NCI-H748 (cell line): ENCODE measurements at regions not wholly inside any gene's neighbourhood (a gene's known extent, or its start where the extent isn't known, plus 50 kb on each side); places are given as distances from the start of the nearest gene placed in this dataset.
"Not testable (repeated sequence)": the region's sequence is repeated elsewhere in the genome, so short reads cannot be mapped to it uniquely, and the experiment has no call there.

ENCODE experiments used
- DNase-seq: peaks from one replicate; lab custom pipeline; 2025; ENCODE audit not compliant: unreplicated experiment; lab: John Stamatoyannopoulos, UW

DNA sequence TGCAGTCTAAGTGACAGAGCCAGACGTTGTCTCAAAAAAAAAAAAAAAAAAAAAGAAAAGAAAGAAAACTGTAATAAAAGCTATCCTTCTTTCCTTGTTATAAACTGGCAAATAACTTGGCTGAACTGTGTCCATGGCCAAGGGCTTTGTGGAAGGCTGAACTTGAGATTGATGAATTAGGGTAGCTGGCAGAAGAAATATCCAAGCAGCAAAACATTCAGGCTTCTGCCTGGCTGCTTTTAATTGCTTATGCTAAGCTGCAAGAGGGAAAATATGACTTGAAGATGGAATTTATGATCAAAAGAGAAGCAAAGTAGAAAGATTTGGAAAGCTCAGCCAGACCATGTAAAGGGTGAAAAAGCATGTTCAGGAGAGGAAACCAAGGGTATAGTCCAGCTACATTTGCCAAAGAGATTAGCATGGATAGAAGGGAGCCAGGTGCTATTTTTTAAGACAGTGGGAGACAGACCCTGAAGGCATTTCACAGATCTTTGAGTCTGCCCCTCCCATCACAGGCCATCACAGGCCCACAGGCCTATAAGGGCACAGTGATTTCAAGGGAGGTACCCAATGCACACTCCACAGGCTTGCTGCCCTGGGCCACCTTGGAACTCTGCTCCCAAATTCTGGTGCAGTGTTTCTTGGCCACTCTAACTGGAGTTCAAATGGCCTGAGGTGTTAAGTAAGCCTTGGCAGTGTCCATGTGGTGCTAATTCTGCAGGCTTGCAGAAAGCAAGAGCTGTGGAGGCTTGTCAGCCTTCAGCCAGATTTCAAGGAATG lies 226.0 kb downstream of the AEBP2 start:
- DNase-seq, result no peak

DNA sequence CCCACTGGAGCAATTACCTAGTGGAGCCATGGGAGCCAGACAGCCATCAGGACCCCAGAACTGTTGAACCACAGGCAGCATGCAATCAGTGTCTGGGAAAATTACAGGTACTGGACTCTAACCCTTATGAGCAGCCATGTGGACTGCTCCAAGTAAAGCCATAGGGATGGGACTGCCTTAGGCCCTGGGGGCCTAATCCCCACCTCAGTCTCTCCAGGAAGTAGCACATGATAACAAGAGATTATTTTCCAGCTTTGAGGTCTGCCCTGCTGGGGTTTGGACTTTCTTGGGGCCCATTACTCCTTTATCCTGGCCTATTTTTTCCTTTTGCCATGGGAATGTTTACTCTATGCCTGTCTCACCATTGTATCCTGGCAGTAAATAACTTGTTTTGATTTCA lies 226.8 kb downstream of the AEBP2 start:
- no peak for DNase-seq

DNA sequence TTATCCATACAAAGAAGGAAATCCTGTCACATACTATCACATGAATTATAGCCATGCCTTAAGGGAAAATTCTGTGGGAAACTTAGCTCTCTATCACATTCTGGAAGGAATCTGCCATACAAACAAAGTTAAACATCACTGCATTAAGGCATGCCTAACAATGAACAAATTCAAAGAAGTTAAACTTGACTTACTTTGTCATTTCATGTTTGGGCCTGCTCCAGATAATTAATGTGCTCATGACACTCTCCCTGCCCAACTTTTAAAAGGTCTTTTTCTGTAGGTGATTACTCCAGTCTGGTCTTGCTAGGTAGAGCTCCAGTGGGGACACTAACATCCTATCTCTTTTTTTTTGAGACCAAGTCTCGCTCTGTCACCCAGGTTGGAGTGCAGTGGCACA lies 230.5 kb downstream of the AEBP2 start:
- no peak for DNase-seq

DNA sequence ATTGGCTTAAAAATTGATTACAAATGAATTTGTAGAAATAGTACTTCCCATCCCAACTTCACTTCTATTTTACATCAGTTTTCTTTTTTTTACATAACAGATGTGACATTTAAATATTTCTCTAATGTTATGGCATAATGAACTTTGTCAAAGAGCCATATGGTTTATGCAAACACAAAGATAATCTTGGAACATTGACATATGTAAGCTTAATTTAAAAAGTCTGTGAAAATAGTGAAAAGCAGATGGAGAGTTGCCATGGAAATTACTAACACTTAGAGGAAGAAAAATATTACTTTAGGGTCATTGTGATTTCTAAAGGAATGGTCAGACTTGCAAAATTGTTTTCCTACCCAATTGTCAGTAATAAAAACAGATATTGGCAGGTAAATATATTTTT lies 232.4 kb downstream of the AEBP2 start:
- DNase-seq, result no peak

DNA sequence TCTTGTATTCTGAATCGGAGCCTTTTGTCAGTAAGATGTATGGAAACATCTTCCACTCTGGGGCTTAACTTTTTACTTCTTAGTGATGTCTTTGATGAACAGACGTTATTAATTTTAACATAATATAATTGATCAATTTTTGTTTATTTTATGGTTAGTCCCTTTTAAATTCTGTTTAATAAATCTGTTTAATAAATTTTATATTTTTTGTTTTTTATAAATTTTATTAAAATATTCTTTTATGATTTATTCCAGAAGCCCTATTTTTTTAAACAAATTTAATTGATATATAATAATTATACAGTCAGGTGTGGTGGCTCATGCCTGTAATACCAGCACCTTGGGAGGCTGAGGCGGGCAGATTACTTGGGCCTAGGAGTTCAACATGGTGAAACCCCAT lies 235.1 kb downstream of the AEBP2 start:
- DNase-seq, result no peak

DNA sequence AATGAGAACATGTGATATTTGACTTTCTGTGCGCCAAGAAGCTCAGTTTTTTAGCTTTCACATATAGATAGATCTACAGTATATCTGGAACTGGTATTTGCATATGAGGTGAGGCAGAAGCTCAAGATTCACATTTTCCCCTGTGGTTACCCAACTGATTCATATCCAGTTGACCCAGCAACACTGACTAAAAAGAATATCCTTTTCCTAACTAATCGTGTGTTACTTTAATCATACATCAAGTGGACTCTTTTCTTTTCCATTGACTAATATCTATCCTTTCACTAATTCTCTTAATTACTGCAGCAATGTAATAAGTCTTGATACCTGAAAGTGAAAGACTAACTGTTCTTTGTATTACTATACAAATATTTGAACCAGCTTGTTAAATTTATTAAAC lies 236.1 kb downstream of the AEBP2 start:
- DNase-seq, result no peak

DNA sequence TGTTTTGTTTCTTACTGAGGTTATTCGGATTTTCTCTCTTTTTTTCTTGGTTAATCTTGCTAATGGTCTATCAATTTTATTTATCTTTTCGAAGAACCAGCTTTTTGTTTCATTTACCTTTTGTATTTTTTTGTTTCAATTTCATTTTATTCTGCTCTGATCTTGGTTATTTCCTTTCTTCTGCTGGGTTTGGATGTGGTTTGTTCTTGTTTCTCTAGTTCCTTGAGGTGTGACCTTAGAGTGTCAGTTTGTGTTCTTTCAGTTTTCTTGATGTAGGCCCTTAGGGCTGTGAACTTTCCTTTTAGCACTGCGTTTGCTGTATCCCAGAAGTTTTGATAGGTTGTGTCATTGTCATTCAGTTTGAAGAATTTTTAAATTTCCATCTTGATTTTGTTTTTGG lies 239.2 kb downstream of the AEBP2 start:
- not testable (repeated sequence) for DNase-seq

DNA sequence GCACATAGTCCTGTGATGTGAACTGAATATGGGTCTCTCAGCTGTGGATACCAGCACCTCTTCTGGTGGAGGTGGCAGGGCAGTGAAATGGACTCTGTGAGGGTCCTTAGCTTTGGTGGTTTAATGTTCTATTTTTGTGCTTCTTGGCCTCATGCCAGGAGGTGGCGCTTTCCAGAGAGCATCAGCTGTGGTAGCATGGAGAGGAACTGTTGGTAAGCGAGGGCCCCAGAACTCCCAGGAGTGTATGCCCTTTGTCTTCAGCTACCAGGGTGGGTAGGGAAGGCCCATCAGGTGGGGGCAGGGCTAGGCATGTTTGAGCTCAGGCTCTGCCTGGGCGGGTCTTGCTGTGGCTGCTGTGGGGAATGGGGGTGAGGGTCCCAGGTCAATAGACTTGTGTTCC lies 241.7 kb downstream of the AEBP2 start:
- DNase-seq, result peak; percentile 2

DNA sequence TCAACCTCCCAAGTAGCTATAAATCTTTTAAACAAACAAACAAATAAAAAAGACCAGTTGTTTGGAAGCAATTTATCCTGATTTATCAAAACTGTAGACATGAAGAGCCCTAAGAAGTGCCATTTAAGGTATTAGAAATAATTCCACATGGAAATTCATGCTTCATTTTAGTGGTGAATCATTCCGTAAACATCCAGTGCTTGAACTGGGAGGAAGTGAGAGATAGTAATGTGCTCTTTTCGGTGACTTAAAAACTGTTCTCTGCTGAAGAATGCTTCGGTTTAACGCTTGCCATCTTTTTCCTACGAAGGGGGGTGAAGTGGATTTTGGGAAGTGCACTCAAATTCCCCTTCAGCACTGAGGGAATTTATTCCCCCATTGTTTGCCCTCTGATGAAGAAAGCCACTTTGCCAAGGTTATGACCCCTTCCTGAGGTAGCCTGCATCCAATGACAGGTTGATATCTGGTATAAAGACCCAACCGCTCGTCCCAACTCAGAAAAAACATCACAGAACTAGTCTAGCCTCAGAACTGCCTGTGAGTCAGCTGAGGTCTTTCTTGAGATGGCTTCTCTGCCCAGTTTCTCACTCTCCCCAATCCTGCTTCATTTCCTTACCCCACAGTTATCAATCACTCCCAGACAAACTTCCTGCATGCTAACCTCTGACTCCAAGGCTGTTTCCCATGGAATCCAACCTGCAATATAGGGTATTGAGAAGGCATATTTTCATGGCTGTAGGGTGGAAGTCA lies 244.1 kb downstream of the AEBP2 start:
- DNase-seq, result no peak

DNA sequence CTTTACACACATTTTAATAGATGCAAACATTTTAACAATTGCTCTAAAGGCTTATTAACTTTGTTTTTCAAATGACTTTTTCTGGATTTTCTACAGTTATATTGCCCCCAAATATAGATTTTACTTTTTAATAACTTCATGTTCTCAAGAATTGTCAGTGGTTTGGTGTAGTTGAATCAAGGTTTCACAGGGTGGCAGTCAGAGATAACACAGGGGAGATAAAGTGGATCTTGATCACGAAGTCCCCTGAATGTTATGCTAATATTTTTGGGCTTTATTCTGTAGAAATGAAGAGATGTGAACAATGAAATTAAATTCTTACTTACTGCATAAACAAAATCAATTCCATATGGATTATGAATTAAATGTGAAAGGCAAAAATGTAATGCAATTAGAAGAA lies 248.1 kb downstream of the AEBP2 start:
- DNase-seq, result no peak

DNA sequence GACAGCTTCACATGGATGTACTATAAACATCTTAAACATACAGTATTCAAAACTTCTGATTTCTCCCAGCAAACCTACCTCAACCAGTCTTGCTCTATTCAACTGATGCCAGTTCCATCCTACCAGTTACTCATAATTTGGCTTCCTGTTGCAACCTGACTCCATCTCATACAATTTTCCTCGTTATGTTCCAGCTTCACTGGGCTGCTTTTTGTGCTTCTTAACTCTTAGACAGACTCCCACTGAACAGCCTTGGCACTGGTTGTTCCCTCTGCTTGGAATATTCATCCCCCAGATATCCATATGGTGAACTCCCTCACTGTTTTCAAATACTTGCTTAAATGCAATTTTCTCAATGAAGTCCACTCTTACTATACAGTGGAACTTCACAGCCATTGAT lies 249.2 kb downstream of the AEBP2 start:
- DNase-seq, result no peak

DNA sequence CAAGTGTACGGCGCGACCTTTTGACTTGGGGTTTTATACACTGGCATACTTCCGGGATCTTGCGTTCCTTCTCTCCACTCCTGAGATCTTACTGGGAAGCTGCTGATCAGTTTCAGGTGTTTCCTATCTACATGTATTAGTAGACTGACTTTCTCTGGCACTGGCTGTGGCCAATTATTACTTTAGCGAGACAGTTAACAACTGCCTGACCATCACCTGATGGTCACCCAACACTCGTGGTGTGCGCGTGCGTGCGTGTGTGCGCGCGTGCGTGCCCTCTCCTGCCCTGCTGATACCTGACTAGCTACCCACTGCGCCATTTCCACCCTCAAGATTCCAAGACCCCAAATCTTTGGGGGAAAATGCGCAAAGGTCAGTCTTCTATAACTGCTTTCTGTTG lies 249.9 kb downstream of the AEBP2 start:
- no peak for DNase-seq

DNA sequence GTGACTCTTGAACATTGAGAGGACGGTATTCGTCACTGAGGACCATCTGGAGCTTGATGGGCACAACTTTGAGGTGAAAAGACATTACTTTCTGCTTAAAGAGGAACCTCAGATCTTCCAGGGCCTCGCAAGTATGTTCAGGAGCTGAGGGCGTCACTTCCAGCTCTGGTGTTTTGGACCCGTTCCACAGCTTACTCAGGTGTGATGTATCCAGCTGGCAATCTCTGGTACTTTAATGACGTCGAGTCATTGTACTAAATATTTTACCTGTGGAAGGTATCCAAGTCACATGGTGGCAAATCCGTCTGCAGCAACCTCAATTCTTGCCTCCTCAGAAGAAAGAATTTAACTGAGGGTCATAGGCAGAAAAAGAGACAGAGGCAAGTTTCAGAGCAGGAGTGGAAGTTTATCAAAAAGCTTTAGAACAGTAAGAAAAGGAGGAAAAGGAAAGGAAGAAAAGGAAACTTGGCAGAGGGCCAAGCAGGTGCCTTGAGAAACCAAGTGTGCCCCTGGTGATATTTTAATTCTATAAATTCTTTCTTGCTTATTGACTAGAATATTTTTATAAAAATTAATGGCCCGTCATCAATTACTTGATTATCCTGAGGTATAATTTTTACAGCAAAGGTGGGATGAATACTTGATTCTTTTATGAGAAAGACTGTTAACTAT lies 250.6 kb downstream of the AEBP2 start:
- DNase-seq, result peak; percentile 1

DNA sequence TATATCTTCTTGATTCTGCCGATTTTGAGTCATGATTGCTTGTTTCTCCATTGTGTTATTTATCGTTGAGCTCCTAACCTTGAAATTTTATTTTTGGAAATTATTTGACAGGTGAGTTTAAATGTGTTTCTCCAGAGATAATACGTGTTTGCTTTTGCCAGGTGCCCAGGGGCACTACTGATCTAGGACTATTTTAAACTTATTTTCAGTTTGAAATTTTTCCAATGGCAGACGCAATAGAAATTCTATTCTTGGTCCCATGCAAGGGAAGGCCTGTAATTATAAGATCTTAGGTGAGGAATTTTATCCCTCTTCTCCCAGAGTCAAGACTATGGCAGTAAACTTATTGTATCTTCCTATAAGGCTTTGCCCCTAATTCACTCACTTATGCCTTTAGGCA lies 252.8 kb downstream of the AEBP2 start:
- no peak for DNase-seq

DNA sequence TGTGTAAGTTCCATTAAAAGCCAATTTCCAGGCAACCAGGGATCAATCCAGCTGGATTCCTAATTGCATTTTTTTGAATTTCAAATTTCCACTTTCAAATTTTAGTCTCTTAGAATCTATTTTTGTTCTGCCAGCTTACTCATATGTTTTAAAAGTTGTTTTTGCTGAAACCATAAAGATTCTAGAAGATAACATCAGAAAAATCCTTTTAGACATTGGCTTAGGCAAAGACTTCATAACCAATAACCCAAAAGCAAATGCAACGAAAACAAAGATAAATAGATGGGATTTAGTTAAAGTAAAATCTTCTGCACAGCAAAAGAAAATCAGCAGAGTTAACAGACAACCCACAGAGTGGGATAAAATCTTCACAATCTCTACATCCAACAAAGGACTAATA lies 253.3 kb downstream of the AEBP2 start:
- no peak for DNase-seq

DNA sequence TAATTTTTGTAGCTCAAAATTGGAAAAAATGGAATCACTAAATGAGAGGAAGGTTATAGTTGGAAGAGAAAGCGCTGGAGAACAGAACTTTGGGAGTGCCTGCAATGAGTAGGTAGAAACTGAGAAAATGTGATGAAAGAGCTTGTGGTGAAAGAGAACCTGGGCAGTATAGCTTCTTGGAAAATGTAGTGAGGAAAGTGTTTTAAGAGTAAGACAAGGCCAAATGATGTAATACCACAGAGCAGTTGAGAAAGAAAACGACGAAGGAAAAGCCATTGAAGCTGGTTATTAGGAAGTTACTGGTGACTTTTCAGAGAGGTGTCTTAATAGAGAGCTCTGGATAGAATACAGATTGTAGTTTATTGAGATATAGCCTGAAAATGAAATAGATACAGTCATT lies 255.3 kb downstream of the AEBP2 start:
- DNase-seq, result no peak

DNA sequence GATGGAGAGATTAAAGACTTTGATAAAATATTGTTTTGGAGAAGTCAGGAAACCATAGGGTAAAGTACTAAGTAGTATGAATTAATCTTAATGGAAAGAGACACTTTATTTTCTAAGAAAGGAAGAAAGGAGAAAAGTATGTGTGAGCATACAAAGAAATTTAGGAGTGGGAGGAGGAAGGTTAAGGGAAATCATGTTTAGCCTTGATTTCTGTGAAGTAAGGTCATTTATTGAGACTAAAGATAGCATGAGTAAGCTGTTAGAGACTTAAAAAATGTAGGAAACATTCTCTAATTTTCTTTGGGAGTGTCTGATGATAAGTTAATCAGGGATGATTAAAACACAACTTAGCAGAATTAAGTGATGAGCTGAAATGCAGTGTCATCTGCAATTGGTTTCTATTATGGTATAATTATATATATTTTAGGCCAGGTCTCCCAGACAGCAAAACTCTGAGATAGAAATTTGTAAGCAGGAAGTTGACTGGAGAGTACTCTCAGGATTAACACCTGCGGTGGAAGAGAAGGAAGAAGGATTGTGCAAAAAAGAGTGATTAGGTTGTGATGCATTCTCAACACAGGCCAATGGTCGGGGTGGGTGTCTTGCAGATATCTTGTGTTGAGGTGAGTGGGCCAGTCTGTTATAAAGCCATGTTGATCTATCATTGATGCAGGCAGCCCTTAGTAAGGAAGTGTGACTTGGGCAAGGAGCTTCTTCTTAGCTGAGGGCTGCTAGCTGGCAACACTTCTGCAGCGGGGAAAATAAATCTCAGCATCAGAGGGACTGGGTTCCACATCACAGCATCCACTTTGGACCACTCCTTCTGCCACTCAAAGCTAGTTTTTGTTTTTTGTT lies 256.2 kb downstream of the AEBP2 start:
- no peak for DNase-seq

DNA sequence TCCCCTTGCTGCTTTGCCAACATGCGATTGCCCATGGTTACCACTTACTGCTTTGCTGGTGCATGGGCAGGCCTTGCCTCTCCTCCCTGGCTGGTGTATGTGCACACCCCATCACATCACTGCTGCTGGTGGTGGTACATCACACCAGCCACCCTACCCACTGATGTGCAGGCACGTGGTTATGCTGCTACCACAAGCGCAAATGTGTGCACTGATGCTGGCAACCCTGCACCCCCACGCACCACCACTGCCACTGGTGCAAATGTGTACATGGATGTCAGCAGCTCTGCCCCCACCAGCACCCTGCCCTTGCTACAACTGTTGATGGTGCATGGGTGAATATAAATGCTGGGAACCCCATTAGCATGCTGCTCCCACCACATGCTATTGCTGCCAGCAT lies 261.7 kb downstream of the AEBP2 start:
- no peak for DNase-seq

DNA sequence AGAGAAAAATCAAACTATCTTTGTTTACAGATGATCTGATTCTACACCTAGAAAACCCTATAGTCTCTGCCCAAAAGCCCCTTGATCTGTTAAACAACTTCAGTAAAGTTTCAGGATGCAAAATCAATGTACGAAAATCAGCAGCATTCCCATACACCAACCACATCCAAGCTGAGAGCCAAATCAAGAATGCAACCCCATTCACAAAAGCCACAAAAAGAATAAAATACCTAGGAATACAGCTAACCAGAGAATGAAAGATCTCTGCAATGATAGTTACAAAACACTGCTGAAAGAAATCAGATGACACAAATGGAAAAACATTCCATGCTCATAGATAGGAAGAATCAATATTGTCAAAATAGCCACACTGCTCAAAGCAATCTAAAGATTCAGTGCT lies 265.7 kb downstream of the AEBP2 start:
- DNase-seq, result no peak

DNA sequence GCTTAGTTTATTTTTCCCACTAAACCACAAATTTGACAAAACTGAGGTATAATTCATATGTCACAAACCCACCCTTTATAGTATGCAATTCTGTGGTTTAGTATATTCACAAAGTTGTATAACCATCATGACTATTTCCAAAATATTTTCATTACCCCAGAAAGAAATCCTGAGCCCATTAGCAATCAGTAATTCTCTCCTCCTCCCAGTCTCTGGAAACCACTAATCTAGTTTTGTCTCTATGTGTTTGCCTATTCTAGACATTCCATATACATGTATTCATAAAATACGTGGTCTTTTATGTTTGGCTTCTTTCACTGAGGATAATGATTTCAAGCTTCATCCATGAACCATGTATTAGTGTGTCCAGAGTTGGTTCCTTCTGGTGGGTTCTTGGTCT lies 267.6 kb downstream of the AEBP2 start:
- DNase-seq, result no peak

DNA sequence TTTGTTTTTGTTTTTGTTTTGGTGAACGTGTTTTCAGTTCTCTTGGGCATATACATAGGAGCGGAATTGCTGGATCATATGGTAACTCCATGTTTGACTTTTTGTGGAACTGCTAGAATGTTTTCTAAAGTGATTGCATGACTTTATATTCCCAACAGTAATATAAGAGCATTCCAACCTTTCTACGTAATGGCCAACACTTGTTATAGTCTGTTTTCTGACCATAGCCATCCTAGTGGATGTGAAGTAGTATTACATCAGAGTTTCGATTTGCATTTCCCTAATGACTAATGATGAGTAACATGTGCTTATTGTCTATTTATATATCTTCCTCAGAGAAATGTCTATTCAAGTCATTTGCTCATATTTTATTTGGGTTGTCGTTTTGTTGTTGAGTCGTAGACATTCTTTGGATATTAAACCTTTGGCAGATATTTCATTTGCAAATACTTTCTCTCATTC lies 268.7 kb downstream of the AEBP2 start:
- DNase-seq, result no peak
